HG03354 (cell line): ENCODE measurements at regions not wholly inside any gene's neighbourhood (a gene's known extent, or its start where the extent isn't known, plus 50 kb on each side); places are given as distances from the start of the nearest gene placed in this dataset.
"Not testable (repeated sequence)": the region's sequence is repeated elsewhere in the genome, so short reads cannot be mapped to it uniquely, and the experiment has no call there.

Experiments used
- ATAC-seq: cut with Tn5 transposase; IDR thresholded peaks from one replicate; pipeline ENCODE4 v1.9.1; 2021; ENCODE audit warnings: mild to moderate bottlenecking; ENCODE audit not compliant: unreplicated experiment, poor library complexity, severe bottlenecking

GRCh38 chr17:31688701-31689100, 170.3 kb downstream of the COPRS start:
- no peak for ATAC-seq

GRCh38 chr17:31687505-31688126, 171.4 kb downstream of the COPRS start:
- no peak for ATAC-seq

GRCh38 chr17:31686495-31686894, 172.5 kb downstream of the COPRS start:
- no peak for ATAC-seq

DNA sequence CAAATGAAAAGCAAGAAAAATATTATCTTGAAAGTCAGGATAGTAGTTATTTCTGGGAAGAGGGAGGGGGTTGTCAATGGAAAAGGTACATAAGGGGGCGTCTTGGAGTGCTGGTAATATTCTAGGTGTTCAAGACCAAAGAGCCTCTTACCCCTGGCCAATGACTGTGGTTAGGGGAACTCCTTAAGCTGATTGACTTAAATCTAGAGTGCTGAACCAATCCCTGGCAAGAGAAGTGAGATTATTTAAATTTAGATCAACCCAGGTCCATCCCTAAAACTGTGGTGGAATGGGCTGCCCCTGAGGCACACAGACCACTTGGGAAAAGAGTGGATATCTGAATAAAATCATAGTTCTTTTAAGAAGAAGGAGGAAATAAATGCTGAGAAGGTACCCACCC, 174.1 kb downstream of the COPRS start:
- no peak for ATAC-seq

DNA sequence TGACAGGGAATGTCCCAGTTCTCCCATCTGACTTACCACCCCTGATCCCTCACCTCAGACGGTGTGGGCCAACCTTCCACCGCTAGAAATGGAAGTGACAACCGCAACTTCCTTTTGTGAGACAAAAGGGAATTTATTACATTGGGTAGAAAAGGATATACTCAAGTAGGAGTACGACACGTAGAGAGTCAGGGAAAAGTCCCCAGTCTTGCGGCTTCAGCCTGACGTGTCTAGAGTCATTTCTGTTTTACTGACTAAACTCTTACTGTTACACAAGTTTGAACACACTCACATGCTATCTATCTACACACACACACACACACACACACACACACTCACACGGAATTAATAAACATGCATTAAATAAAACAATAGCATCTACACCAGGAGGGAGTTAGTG, 178.9 kb downstream of the COPRS start:
- ATAC-seq: no peak

- ATAC-seq: no peak
Measured at GRCh38 chr17:31679667-31680066, 179.4 kb downstream of the COPRS start.

- no peak for ATAC-seq
Measured at GRCh38 chr17:31678431-31678830, 180.6 kb downstream of the COPRS start.

GRCh38 chr17:31677681-31678080, 181.4 kb downstream of the COPRS start:
- ATAC-seq: no peak

GRCh38 chr17:31677036-31677435, 182.0 kb downstream of the COPRS start:
- ATAC-seq: no peak

DNA sequence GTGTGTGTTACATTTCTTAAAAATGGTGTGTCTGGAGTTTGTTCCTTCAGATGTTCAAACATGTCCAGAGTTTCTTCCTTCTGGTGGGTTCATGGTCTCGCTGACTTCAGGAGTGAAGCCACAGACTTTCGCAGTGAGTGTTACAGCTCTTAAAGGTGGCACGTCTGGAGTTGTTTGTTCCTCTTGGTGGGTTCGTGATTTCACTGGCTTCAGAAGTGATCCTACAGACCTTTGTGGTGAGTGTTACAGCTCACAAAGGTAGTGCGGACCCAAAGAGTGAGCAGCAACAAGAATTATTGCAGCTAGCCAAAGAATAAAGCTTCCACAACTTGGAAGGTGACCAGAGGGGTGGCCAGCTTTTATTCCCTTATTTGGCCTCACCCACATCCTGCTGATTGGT, 183.7 kb downstream of the COPRS start:
- not testable (repeated sequence) for ATAC-seq

DNA sequence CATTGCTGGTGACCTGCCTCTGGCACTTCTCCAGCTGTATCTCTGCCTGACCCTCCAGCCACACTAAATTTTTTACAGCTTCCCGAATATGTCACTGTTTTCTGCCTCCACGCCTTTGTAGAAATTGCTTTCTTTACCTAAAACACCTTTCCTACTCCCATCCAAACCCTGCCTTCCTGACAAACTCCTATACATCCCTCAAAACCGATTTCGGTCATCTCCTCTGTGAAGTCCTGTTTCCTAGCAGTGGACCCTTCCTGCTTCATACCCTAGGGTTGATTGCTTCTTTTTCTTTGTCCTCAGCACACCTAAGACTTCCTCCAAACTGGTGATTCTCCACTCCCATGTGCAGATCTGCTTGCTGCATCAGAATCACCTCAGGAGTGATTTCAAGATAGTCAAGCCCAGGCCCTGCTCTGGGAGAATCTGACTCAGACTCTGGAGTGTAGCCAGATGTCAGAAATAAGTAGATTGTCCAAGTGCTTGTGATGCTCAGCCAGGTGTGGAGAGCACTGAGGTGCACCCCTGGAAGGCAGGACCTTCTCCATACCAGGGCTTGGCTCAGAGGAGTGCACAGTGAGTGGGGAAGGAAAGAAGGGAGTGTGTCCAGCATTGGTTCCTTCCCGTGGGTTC, 184.2 kb downstream of the COPRS start:
- ATAC-seq: no peak

DNA sequence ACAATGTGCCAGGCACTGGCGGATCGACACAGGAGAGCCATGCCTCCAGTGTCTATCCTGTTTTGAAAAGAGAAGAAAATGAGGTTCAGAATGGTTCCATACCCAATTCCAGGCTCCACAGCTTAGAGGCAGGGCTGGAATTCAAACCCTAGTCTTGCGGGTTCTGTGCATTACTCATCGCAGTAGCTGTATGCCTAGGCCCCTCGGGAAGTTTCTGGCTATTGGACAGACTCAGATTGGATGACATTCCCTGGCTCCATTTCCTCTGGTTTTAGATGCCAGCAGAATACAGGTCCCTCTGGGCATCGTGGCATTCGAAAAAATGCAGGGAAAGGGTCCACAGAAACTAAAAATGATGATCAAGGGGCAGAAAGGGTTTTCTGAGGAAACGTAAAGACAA, 184.7 kb downstream of the COPRS start:
- ATAC-seq: no peak

- ATAC-seq: no peak
Measured at GRCh38 chr17:31673076-31673475, 186.0 kb downstream of the COPRS start.

DNA sequence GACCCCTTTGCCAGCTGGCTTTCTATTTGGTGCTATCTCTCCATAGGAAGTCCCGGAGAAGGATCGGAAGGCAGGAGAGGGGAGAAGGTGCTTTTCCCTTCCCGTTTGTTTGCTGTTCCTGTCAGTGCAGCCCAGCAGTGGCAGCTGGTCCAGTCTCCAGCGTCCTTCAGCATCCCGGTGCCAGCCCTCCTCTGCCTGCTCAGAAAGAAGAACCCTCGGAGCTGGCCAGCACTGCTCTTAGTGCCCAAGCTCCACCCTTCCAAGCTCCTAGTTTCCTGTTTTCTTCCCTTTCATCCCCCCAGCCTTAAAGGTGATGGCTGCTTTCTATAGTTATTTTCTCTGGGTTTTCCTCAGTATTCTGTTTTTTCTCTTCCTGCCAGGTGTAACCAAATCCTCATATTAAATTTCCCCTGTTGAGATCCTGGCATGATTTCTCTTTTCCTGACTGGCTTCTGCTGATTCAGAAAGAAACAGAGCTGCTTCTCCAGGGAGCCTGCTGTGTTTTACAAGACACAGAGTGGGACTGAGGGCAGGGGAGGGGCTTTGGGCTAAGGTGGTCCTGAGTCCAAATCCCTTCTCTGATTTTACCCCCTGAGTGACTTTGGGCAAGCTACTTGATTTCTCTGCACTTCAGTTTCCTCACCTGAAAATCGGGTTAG, 186.8 kb downstream of the COPRS start:
- no peak for ATAC-seq

DNA sequence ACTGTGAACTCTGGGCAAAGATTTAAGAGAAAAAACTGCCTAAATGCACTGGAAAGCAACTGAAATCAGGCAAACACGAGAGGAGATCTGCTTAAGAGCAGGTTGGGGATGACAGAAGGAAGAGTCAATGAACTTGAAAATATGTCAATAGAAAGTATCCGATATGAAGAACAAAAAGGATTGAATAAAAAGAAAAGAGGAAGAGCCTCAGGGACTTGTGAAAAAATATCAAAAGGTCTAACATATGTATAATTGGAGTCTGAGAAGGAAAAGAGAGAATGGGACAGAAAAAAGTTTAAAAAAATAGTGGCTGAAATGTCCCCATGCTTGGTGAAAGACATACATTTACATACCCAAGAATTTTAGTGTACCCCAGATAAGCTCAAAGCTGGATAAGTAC, 195.5 kb downstream of the COPRS start:
- no peak for ATAC-seq

DNA sequence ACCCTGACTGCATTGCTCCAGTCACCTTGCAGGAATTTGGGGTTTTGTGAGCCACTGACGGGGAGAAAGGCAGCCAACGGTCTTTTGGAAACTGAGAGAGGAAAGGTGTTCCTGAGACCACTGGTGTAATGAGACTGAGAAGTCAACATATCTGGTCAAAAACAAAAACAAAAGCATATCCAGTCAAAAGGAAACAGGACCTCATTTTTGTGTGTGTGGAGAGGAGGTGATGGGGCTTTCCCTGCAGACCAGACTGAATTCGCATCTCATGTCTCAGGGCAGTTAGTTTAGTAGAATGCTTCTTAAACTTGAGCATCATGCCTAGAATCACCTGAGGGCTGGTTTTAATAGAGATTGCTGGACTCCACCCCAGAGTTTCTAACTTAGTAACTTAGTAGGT, 198.4 kb downstream of the COPRS start:
- ATAC-seq: no peak

DNA sequence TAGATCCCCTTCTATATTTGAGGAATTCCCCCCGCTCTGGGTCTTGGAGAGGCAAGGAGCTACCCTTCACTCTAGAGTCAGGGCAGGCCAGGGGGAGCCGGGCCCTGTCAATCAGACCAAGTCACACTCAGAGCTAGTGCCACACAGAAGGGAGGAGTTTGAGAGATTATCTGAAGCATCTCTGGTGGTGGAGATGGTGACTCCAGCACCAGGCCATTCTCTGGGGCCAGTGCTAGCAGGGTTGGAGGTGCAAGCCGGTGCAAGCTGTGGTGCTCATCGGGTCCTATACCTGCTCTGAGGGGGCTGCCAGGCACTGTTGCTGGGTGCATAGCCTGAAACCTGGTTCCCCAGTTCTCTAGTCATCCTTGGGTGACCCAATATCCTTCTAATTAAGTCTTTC, 201.2 kb downstream of the COPRS start:
- no peak for ATAC-seq

GRCh38 chr17:31654936-31655335, 204.1 kb downstream of the COPRS start:
- no peak for ATAC-seq

DNA sequence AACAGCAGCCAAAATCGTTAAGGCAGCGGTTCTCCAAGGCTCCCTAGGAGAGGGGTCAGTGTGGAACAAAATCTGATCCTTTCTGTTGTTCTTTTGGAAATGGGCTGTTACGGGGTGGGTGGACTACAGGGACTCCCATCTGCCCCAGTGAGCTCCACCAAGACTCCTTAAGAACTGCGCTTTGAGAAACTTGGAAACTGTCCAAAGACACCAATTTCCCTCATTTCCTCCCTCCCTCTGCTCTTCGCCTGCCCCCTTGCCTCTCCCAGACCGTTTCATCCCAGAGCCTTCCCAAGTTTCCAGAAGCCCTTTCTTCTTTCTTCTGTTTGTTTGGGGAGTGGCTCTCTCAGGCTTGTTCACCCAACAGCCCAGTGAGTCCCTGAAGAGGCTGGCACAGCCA, 205.4 kb downstream of the COPRS start:
- ATAC-seq: no peak

GRCh38 chr17:31650756-31651520, 208.1 kb downstream of the COPRS start:
- ATAC-seq: no peak

DNA sequence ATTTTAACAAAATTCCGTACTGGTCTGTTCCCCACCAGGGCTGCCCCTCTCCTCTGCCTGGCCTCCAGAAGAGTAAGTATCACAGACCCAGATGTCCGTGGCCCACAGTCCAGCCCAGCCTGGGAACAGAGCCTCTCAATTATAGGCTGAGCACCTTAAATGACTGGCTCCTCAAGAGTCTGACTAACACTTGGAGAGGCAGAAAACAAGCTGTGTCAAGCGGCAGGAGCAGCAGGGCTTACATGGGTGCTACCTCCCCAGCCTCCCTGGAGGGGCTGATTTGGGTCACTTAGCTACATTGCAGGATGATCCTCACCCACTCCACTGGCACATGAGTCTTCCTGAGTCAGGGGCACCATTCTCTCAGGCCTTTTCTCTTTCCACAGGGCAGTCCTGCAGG, 209.7 kb downstream of the COPRS start:
- ATAC-seq: no peak
